Middle frontal gyrus (tissue), 1 donor: ENCODE measurements at regions not wholly inside any gene's neighbourhood (a gene's known extent, or its start where the extent isn't known, plus 50 kb on each side); places are given as distances from the start of the nearest gene placed in this dataset.

ENCODE experiments used
- DNase-seq: peaks from one replicate; pipeline ENCODE4 v3.0.0-alpha.2; 2015; ENCODE audit warnings: low spot score; ENCODE audit errors: extremely low spot score

DNA sequence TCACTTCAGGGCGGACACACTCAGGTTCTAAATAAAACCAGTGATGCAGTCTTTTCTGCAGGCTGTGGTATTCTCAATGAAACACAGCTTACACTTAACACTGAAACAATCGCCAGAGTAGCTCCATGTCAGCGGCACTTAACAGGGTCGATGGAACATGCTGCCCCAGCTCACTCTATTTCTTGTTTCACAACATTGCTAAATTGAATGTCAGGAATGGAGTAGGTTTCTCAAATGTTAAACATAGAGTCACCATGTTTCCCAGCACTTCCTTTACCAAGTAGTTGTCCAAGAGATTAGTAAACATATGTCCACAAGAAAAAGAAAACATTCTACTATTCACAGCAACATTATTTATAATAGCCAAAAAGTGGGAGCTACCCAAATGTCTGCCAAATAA, 306.9 kb downstream of the SLITRK6 start:
- no peak for DNase-seq

DNA sequence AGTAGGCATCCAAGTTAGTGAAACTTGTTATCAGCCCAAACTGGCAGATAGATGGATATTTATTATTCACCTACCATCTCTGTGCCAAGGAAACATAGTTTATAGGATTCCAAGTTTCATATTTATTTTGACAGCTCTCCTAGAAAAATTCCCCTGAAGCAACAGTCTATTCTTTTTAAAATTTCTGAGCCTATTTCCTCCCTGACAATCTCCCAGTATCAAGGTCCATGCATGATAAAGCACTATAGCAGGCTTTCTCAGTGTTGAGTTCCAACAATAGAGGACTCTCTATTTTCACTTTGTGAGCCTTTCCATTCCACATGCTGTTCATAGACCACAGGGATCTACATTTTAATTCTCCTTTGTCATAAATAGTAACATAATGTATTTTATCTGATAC, 312.6 kb downstream of the SLITRK6 start:
- DNase-seq = no peak

DNA sequence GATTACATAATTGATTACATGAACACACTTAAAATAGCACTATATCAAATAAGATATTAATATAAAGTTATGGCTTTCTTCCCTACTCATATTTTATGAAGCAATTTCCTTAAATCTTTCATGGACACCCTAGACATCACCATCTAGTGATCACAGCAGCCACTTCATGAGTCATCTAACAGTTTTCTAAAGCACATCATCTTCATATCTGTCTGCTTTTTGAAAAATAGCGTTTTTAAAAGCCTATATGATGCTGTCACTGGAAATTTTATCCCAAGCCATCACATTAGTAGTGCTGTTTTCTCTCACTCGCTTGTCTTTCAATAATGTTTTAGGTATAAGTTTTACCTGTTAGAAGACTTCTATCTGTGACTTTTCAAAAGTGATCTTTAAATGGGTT, 326.1 kb downstream of the SLITRK6 start:
- no peak for DNase-seq

DNA sequence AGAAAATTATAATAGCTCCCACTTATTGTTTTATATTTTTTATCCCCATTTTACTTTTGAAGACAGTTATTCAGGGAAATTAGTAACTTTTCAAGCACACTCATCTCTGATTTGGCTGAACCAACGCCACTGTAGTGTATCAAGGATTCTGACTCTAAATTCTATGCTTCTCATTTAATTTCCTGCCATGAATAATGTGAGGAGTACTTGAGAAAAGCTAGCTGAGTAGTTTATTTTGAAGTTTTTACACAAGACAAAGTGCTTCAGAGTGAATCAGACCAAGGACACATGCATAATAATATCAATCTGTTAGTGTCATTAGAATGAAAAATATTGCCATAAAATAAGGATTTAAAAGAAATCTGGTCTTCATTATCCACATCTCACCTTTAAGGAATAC, 329.9 kb downstream of the SLITRK6 start:
- DNase-seq = no peak

DNA sequence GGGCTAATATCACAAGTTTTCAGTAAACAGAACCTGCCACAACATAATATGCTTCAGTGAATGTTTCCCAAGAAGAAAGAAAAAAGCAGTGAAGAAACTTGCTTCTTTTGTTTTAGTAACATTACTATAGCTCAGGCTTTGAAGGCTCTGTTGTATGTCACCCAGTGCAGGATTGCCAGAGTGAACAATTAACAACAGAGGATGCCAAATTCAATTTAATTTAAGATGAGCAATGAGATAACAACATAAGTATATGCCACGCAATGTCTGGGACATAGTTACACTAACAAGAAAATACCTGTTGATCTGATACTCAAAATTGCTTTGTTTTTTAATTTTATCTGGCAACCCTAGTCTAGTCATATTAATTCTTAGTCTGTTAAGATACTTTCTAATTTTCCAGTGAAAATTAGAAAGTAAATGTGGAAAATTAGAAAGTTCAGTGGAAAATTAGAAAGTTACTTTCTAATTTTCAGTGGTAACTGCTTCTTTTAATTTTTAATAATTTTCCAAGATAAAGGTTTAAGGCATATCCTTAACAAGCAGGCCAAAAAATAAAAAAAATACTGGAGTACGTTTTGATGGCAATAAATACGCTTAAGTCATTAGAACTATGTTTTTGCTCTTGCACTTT, 336.3 kb downstream of the SLITRK6 start:
- DNase-seq = no peak

DNA sequence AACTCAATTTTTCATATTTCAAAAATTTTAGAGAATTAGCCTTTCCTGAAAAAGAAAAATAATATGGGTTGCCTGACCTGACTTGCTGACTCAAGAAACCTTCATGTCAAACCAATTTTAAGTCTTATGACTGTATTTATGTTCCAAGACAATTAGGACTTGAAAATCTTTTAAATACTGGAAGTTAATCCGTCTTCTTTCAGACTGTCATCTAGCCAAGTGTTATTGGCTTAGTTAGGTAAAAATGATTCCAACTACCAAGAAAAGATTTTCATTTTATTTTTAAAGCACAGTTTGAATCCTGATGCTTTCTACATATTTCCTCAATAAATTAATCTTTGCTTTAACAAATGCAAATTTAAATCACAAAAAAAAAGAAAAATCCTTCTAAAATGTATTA, 337.6 kb downstream of the SLITRK6 start:
- DNase-seq = no peak

DNA sequence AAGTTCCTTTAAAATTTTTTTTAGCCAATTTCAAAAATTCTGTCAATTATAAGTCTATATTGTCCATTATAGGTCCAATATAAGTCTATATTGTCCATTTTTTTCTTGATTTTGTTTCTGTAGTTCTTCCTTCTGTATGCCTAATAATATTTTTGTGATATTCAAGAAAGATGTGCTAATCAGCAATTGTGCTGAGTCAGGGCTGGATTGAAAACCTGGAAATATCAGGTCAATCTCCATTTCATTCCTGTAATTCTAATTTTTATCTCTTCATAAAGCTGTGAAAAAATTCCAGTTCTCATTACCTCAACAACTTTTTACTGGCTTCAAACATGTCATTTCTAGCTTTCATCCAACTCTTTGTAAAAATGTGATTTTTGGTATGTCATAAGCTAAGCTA, 353.7 kb downstream of the SLITRK6 start:
- DNase-seq = no peak

DNA sequence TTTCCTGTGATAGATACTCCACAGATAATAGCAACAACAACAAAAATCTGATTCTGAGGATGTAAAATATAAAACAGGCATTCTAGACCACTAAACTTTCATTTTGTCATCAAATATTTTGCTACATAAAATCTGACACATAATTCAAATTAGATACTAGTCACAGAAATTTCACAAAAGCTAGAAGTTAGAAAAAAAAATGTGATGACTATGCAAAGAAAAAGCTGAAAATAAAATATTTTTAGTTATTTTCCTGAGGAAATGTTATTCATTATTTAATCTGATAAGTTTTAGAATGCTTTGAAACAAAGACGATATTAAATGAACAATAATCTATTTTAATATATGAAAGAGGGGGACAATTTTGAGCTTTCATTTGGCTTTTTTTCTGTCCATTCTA, 357.2 kb downstream of the SLITRK6 start:
- no peak for DNase-seq

DNA sequence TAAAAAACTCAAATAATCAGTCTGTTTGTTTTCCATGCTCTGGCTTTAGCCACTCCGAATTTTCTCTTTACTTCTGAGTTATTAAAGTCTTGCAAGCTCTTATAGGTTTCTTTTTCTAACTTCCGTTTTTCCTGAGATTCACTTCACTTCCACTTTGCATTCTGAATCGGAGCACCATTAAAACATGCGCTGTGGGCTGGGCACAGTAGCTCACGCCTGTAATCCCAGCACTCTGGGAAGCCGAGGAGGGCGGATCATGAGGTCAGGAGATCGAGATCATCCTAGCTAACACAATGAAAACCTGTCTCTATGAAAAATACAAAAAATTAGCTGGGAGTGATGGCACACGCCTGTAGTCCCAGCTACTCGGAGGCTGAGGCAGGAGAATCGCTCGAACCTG, 357.9 kb downstream of the SLITRK6 start:
- no peak for DNase-seq

DNA sequence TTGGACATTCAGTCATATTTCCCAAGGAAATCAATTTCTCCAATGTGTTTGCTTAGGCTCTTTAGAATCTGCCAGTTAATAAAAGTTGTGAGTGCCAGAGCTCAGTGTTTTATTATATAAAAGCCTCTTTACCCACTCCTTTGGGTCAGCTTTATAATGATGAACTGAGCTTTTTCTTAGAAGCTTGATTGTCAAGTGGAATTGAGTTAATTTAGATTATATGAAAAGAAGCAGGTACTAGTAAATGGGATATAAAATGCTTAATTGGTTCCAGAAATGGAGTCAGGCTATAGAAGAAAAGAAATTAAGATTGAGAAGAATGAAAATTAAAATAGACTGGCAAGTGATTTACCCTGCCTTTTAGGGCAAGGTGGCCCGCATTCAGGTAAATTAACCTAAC, 363.2 kb downstream of the SLITRK6 start:
- DNase-seq = no peak

DNA sequence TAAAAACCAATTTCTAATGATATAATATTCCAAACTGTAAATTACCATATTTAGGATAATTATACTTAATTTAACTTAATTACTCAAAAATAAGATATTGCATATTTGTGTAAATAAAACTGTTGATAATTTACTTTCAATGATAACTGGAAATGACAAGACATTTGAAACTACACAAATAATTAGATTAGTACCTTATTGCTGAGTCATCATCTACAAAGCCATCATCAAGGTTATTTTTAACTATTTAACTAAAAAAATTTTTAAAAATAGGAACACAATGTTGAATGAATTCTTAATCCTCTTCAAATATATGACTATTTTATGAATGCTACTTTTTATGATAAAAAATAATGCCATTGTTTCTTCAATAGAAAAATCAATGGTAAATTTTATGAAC, 364.3 kb downstream of the SLITRK6 start:
- DNase-seq = no peak

DNA sequence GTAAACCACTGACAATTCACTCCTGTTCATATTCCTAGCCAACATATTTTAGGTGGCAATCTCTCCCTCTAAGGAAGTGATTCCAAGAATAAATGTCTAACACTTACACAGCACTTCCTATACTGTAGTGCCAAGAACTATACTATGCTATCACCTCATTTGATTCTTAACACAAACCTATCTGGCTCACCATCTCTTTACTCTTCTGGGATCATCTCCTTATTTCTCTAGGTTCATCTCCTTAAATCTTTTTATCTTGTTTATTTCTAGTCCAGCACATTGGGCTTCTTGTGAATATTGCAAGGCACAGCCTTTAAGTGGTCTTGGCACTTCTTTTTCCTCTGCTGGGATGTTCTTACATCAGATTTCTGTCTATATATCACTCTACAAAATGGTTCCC, 366.3 kb downstream of the SLITRK6 start:
- no peak for DNase-seq

DNA sequence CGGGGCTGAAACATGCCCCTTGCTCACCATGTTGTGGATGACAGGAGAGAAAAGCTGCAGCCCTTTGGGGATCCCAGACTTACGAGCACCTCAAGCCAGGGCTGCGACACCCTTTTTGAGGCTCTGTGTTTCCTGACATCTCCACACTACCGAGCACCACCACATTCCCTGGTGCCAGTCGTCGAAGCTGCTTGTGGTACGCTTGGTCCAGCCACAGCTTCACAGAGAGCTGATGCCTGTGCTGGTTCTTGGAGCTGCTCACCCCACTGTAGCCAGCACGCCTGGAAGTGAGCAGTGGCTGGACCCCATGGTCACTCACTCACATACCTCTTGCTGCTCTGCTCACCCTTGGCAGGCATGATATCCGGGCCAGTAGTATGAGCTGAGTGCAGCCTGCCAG, 367.5 kb downstream of the SLITRK6 start:
- no peak for DNase-seq

DNA sequence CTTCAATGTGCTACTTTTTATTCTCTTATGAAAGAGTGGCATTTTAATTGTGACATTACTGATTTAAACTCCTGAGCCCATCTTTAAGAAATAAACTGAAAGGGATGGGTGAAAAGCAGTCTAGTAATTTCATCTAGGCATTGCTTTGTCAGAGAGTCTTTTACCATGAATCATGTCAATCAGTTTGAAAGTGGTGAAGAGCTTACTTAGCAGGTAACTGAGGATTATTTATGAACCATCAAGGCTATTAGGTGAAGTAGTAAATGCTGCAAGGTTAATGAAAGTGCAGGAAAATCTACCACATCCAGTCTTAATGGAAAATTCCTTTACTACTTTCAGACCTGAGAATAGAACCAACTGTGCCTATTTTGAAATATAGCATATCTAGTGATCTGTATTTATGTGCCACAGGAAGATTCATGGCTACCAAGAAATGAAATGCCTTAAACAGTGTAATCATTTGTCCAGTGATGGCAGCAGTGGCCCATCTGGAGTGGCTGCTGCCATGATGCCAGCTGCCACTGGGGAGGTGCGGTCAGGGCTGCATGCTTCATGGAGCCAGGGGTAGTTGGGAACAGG, 368.9 kb downstream of the SLITRK6 start:
- no peak for DNase-seq

DNA sequence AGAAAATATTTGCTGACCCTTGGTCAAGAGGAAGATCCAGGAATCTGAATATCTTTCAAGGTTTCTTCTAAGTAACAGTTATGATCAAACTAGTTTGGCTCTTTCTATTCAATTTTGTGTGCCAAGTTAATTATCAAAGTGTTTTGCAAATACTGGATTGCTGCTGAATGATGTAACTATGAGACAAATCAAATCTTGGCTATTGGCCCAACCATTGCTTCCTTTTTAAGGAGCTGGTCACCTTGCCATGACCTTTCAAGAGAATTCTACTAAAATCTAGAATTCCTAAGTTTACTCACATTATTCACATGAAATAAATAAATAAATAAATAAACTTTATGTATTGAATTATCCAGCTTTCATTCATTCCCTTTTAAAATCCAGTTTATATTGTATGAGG, 371.8 kb downstream of the SLITRK6 start:
- DNase-seq = no peak

DNA sequence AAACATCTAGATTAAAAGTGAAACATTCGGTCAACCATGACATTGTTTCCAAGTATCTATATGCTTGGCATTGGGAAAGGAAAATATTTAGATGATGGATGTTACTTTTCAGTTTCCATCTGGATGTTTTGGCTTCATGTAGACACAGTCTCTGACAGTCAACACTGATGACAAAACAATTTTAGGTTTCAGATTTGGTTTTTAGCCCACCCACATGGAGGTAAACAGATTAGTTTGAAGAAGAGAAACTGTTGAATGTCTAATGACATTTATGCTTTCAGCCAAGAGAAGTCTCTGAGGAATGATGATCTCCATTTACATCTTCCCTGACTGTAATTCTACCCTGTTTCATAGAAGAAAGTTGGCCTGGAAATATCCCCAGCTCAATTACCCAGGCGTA, 379.1 kb downstream of the SLITRK6 start:
- no peak for DNase-seq

DNA sequence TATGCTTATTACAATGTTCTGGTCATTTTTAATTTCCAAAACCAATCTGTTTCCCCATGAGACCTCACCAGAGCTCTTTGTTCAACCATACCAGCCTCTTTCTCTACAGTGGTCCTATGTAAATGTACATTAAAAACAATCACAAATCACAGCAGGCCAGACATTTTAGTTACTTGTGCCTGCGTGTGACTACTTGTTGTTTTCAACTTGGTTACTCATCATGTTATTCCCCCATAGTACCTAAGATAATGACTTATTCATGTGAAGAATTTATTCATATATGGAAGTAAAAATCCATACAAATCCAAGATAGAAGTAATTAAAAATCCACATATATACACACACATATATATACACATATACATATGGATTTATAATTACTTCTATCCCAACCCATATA, 379.6 kb downstream of the SLITRK6 start:
- DNase-seq = no peak

DNA sequence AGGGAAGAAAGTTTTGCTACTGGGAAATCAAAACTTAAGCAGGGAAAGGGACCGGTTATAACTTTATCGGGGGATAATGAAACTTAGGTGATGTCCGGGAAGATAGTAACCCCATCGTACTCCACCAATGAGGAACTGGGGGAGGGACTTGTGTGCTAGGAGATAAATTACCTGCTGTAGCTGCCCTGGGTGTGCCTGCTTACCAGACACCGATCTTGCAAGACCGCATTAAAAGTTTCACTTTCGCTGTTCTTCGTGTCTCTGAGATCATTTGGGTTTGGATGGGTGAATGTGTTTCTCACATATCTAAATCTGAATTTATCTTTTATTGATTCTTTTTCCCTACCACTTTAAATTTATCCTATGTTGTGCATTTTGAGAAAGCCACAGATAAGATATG, 381.4 kb downstream of the SLITRK6 start:
- no peak for DNase-seq

DNA sequence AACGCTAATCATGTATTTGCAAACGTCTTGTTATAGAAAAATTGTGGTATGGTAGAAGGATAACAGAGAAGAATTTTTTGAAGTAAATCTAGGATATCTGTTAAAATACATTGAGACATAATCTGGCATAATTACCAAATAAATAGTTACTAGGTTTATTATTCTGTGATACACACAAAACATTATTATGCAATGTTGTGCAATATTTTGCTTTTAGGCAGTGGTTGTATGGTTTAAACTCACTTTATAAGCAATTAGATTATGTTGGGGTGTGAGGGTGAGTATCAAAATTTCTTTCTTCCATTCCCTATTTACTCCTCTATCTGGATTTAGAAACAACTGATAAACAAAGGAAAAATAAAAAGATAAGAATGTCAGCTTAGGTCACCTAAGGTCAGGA, 385.6 kb downstream of the SLITRK6 start:
- no peak for DNase-seq

DNA sequence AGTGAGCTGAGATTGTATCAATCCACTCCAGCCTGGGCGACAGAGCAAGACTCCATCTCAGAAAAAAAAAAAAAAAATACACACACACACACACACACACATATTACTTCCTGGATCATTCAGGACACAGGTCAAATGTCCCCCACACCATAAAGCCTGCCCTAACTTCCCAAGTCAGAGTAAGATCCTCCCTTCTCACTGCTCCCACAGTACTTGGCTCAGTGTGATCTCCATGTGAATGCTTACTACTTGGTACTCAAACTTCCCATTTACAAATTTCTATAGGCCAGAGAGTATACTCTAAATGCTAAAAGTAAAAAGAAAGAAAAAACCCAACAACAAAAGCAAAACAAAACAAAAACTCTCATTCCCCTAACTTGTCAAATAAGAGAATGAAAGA, 386.8 kb downstream of the SLITRK6 start:
- DNase-seq = no peak

DNA sequence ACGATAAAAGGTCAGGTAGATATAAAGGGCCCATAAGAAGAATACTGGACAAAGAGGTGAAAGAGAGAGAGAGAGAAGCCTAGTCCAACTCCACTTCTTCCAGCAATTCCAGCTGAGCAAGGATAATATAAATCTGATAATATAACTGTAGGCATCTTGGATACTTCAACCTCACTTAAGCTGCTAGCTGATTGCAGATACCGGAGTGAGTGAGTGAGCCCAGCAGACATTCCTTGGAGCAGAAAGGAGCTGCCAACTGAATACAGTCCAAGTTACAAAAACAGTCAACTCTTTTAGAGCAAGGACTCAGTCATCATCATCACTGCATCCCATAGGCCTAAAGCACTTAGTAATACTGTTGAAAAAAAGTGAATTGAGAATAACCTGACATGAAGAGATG, 387.6 kb downstream of the SLITRK6 start:
- no peak for DNase-seq

DNA sequence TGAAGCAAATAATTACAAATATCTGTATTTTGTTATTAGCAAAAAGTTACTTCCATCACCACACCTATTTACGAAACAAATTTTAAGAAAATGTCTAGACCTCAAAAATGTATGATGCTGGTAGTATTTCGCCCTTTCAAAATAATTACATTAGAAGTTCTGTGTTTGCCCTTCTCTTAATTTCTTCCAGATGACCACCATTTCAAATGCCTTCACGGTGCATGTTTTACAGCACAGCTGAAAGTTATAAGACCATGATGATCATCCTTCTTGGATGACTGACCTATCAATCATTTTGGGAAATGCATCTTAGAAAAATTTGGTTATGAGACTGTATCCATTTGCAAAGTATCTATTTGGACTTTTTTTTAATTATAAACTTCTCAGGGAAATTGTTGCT, 390.8 kb downstream of the SLITRK6 start:
- no peak for DNase-seq

DNA sequence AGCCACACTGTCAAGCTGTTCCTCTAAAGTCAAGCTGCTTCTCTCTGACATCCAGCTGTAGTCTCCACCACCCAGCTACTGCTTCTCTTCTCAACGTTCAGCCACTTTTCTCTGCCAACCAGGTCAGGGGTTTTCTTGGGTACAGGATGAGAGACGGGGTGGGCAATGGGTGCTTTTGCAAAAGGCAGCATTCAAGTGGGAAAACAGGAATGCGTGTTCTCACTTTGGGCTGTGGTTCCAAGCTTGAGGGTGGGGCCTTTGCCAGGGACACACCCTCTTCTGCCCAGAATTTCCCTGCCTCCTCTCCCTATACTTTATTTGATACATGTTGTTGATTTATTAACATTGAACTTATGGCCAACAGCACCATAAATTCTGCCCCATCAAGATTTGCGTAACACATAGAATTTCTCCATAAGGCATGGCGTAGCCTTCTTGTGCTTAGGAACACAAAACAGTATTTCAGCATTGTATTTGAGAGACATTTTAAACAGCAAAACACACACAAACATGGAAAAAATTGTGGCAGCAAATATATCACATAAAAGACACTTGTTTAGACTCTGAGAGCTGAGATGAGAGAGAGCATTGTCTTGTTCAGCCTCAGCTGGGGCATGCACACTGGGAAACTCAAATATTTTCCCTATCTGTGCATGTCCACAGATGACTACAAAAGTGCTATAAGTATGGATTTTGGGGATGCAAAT, 392.8 kb downstream of the SLITRK6 start:
- DNase-seq = no peak
